ENCODE measurements at regions not wholly inside any gene's neighbourhood (a gene's known extent, or its start where the extent isn't known, plus 50 kb on each side); places are given as distances from the start of the nearest gene placed in this dataset.

DNA sequence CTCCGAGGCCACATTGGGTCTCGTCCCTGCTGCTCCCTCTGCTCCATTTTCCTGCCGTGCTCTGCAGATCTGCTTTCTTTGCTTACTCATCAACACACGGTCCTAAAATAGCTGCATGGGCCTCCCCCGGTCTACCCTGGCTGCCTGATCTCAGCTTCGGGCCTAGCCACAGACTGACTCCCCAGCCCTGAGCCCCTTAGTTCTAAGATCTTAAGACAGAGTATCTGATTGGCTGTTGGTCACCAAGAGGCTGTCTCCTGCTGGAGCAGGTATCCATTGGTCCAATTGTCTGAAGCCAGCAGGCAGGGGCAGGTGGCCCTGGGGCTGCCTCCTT is 53.7 kb upstream of the NECTIN1 start:
- no peaks in the 10 kb centered on the region for H3K36me3 Mint-ChIP-seq
- peaks cover 0 to 1% (median 0%) of the 10 kb centered on the region in 8 donors for H3K9me3 Mint-ChIP-seq
- Histone ChIP-seq H3K4me3 (ENCODE audit: low read length in 2 of 2) (no peak overlapping the region), H3K27ac (ENCODE audit: low read depth, low read length) (no peak overlapping the region), H3K9me3 (ENCODE audit: control insufficient read depth in 1 of 2, low read length in 2 of 2) (no peaks in the 10 kb centered on the region), H3K27me3 (ENCODE audit: insufficient read depth, low read length) (no peaks in the 10 kb centered on the region), H3K36me3 (ENCODE audit: insufficient read depth, low read length) (no peaks in the 10 kb centered on the region), H3K4me1 (ENCODE audit: insufficient read depth, low read length) (no peaks in the 10 kb centered on the region)
- H3K4me3 Mint-ChIP-seq: no peak overlapping the region
- ChIA-PET CTCF (ENCODE audit: partially characterized antibody) (no interaction called here), POLR2A (ENCODE audit: partially characterized antibody) (no interaction called here)
- DNase-seq: no peak
- H3K27me3 Mint-ChIP-seq: peaks cover 13 to 24% of the 10 kb centered on the region in 2 donors
- intact Hi-C loops (cut with micrococcal nuclease): no loop called here
- H3K27ac Mint-ChIP-seq: no peak overlapping the region
- H3K4me1 Mint-ChIP-seq: no peaks in the 10 kb centered on the region

DNA sequence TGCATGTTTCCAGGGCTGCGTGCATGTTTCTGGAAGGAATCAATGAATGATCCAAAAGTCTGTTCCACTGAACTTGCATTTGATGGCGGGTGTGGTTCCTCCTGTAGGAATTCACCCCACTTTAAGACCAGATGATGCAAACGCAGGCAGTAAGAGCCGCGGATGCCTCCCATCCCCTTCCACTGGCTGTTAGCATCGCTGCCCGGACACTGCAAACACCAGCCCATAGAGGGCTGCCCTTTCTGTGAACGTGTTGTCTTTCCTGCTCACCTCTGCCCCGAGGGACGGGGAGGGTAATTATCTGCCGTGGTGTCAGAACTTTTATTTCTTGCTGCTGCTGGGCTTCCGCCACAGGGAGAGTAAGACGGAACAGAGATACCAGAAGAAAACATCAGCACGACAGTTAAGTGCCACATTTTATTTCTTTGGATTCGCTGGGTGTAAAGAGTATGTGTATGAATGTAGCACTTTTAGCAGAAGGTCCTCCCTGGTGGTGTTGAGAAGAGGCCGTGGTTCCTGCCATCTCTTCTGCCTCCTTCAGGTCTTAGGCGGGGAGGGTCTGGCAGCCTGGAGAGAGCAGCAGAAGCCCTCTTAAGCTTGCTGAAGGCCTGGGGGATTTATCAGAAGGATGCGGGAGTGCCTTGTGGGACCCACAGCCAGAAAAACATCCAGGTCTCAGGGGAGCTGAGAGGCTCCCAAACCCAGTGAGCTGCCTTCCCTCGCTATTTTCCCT is 53.2 kb upstream of the NECTIN1 start:
- intact Hi-C loops (cut with micrococcal nuclease): no loop called here
- Mint-ChIP-seq H3K9me3 (peaks cover 0 to 1% (median 0%) of the 10 kb centered on the region in 8 donors), H3K4me3 (no peak overlapping the region), H3K27me3 (peaks cover 15 to 24% of the 10 kb centered on the region in 2 donors), H3K36me3 (no peaks in the 10 kb centered on the region), H3K4me1 (no peaks in the 10 kb centered on the region), H3K27ac (no peak overlapping the region)
- Histone ChIP-seq H3K36me3 (ENCODE audit: insufficient read depth, low read length) (no peaks in the 10 kb centered on the region), H3K4me3 (ENCODE audit: low read length in 2 of 2) (no peak overlapping the region), H3K27ac (ENCODE audit: low read depth, low read length) (no peak overlapping the region), H3K9me3 (ENCODE audit: control insufficient read depth in 1 of 2, low read length in 2 of 2) (no peaks in the 10 kb centered on the region), H3K27me3 (ENCODE audit: insufficient read depth, low read length) (no peaks in the 10 kb centered on the region), H3K4me1 (ENCODE audit: insufficient read depth, low read length) (no peaks in the 10 kb centered on the region)
- ChIA-PET CTCF (ENCODE audit: partially characterized antibody) (no interaction called here), POLR2A (ENCODE audit: partially characterized antibody) (no interaction called here)
- no peak for DNase-seq

DNA sequence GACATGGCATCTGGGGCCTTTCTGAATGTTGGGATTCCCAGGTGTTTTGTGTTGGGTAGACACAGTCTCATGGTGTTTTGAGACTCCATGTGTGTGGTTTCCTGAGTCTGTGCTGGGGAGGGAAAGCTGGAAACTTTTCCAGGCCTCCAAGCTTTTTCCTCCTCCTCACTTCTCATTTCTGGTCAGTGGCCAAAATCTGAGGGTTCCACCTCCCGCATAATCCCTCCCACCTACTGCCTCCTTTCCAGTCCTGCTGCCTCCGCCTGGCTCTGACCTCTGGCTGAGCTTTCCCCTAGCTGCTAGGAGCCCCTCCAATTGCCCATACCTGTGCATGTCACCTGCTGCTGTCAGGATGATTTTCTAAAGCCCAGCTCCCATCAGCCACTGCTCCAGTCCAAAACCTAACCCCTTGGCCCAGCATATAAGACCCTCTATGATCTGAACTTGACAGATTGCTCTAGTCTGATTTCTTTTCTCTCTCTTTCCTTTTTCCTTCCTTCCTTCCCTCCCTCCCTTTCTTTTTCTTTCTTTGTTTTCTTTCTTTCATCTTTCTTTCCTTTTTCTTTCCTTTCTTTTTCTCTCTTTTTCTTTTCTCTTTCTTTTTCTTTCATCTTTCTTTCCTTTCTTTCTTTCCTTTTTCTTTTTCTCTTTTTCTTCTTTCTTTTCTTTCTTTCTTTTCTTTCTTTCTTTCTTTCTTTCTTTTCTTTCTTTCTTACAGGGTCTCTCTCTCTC is 51.4 kb upstream of the NECTIN1 start:
- CTCF ChIA-PET (ENCODE audit: partially characterized antibody): no interaction called here
- Histone ChIP-seq H3K9me3 (ENCODE audit: control insufficient read depth in 1 of 2, low read length in 2 of 2) (no peaks in the 10 kb centered on the region), H3K4me3 (ENCODE audit: low read length in 2 of 2) (no peak overlapping the region), H3K27me3 (ENCODE audit: insufficient read depth, low read length) (no peaks in the 10 kb centered on the region), H3K27ac (ENCODE audit: low read depth, low read length) (no peak overlapping the region), H3K36me3 (ENCODE audit: insufficient read depth, low read length) (no peaks in the 10 kb centered on the region), H3K4me1 (ENCODE audit: insufficient read depth, low read length) (no peaks in the 10 kb centered on the region)
- peaks cover 0 to 7% (median 0%) of the 10 kb centered on the region in 8 donors for H3K9me3 Mint-ChIP-seq
- no peaks in the 10 kb centered on the region for H3K36me3 Mint-ChIP-seq
- no peak for DNase-seq
- H3K4me3 Mint-ChIP-seq: no peak overlapping the region
- no peaks in the 10 kb centered on the region for H3K4me1 Mint-ChIP-seq
- intact Hi-C loops (cut with micrococcal nuclease): no loop called here
- H3K27me3 Mint-ChIP-seq: peaks cover 17 to 22% of the 10 kb centered on the region in 2 donors
- no peak overlapping the region for H3K27ac Mint-ChIP-seq
- POLR2A ChIA-PET (ENCODE audit: partially characterized antibody): no interaction called here

DNA sequence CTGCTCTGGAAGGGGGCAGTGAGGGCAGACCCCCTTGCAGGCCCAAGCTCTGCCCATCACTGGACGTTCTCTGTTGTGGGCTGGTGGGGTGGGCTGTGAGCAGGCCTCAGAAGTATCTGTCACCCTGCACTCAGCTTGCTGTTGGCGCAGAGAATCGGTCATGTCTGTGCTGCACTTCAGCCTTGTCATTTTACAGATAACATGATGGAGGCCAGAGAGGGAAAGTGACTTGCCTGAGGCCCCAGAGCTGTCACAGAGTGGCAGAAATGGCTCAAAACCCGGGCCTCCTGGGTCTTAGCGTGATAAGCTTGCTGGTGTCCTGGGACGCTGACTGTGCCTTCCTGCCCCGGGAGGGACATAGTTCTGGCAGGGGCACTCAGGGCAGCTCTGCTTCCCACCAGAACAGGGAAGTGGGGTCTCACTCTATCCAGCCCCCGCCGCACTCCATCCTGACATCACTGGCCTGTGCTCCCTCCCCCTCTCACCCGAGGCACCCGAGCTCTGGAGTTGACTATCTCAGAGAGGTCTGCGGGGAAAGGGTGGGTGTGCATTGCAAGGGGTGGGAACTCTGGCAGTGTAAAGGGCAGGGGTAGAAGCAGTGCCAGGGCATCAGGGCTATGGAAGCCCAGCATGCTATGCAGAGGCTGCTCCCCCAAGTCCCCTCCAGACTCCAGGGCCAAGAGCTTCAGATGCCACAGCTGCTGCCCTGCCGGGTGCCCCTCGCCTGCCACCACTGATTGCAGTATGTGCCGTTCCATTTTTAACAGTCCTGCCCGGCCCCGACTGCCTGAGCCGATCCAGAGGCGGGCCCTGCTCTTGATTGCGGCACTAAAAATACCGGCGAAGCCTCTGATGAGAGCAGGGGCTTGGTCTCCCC is 50.4 kb upstream of the NECTIN1 start:
- no peaks in the 10 kb centered on the region for H3K4me1 Mint-ChIP-seq
- H3K27ac Mint-ChIP-seq: no peak overlapping the region
- Histone ChIP-seq H3K4me1 (ENCODE audit: insufficient read depth, low read length) (no peaks in the 10 kb centered on the region), H3K36me3 (ENCODE audit: insufficient read depth, low read length) (no peaks in the 10 kb centered on the region), H3K27ac (ENCODE audit: low read depth, low read length) (no peak overlapping the region), H3K4me3 (ENCODE audit: low read length in 2 of 2) (no peak overlapping the region), H3K27me3 (ENCODE audit: insufficient read depth, low read length) (no peaks in the 10 kb centered on the region), H3K9me3 (ENCODE audit: control insufficient read depth in 1 of 2, low read length in 2 of 2) (no peaks in the 10 kb centered on the region)
- no peak for DNase-seq
- no peak overlapping the region for H3K4me3 Mint-ChIP-seq
- H3K36me3 Mint-ChIP-seq: no peaks in the 10 kb centered on the region
- peaks cover 14 to 20% of the 10 kb centered on the region in 2 donors for H3K27me3 Mint-ChIP-seq
- intact Hi-C loops (cut with micrococcal nuclease): no loop called here
- ChIA-PET CTCF (ENCODE audit: partially characterized antibody) (no interaction called here), POLR2A (ENCODE audit: partially characterized antibody) (no interaction called here)
- peaks cover 0 to 7% (median 0%) of the 10 kb centered on the region in 8 donors for H3K9me3 Mint-ChIP-seq
